K562 (cell line): ENCODE measurements at regions not wholly inside any gene's neighbourhood (a gene's known extent, or its start where the extent isn't known, plus 50 kb on each side); places are given as distances from the start of the nearest gene placed in this dataset.

Experiments used
- ATAC-seq: fragments of 200-7000 bp; cut with Tn5 transposase; 3 replicates; pipeline ENCODE4 v1.9.1; 2020; ENCODE audit warnings: moderate library complexity
- BruUV-seq: library from RNA; stranded (reverse); fragments of 400-500 nt; replicated peaks from 2 replicates; lab custom pipeline; 2021; lab: Mats Ljungman, UMichigan
- CTCF ChIA-PET: fragments of 300-600 bp; formaldehyde crosslinking; extraction: SDS; loops from one replicate; lab custom pipeline; 2021; ENCODE audit warnings: low intra/inter-chr PET ratio; lab: Yijun Ruan, JAX
- POLR2A ChIA-PET: fragments of 300-600, 350-650 bp; sonication (Branson Sonifier 250); formaldehyde crosslinking; extraction: SDS; loops from one replicate; lab custom pipeline; 2021; ENCODE audit warnings: antibody characterized with exemption, inconsistent platforms; lab: Yijun Ruan, JAX
- DNase-seq, 4 experiments: peaks; one replicate each; pipeline versions ENCODE4 v3.0.0 to v3.0.0-alpha.2; 2011 to 2018; ENCODE audit warnings: low spot score in 3 of 4, mixed read lengths in 3 of 4; ENCODE audit errors: extremely low read depth in 1 of 4
- FAIRE-seq: peaks from 2 replicates; lab custom pipeline; 2011; peaks lifted over from hg19 to GRCh38; lab: Jason Lieb, UNC
- H2AFZ ChIP-seq: 2 replicates; pipeline ENCODE4 v1.6.0; 2011; ENCODE audit warnings: low read depth, low read length, control low read depth, inconsistent platforms
- H3K27ac ChIP-seq: fragments of 200-600 bp; 3 replicates; pipeline ENCODE4 v1.8.0; 2011; ENCODE audit warnings: low read depth, mild to moderate bottlenecking, control low read depth, inconsistent platforms, low read length, moderate library complexity, mixed read lengths; ENCODE audit errors: extremely low read depth
- H3K27me3 ChIP-seq, 2 experiments: fragments of 300-600 bp in 1 of 2; 2 replicates in 1 of 2; 3 replicates in 1 of 2; pipeline versions ENCODE4 v1.6.0 to v1.8.0; 2011; ENCODE audit warnings: inconsistent platforms in 2 of 2, low read length in 2 of 2, mild to moderate bottlenecking in 1 of 2, mixed read lengths in 1 of 2, moderate library complexity in 1 of 2; ENCODE audit not compliant: control insufficient read depth in 2 of 2, insufficient read depth in 2 of 2
- H3K36me3 ChIP-seq: fragments of 300-600 bp; 3 replicates; pipeline ENCODE4 v1.8.0; 2011; ENCODE audit warnings: mild to moderate bottlenecking, low read length, inconsistent platforms; ENCODE audit not compliant: control insufficient read depth, insufficient read depth
- H3K4me1 ChIP-seq, 2 experiments: fragments of 200-600 bp in 1 of 2; replicated peaks in 1 of 2; 2 replicates in 1 of 2; 3 replicates in 1 of 2; pipeline versions ENCODE4 v1.5.1 to v1.8.0; 2011; ENCODE audit warnings: inconsistent platforms in 2 of 2, low read length in 2 of 2, mild to moderate bottlenecking in 1 of 2, mixed read lengths in 1 of 2, moderate library complexity in 1 of 2; ENCODE audit not compliant: control insufficient read depth in 2 of 2, insufficient read depth in 2 of 2
- H3K4me2 ChIP-seq: 2 replicates; pipeline ENCODE4 v1.6.1; 2011; ENCODE audit warnings: low read length, control low read depth, inconsistent platforms, mixed read lengths; ENCODE audit not compliant: insufficient read depth
- H3K4me3 ChIP-seq: fragments of 200-600 bp; sonication (generic), shearing (Covaris generic); 2 replicates; pipeline ENCODE4 v1.5.1; 2016; ENCODE audit warnings: control low read depth, inconsistent platforms
- H3K79me2 ChIP-seq: fragments of 200-600 bp; 3 replicates; pipeline ENCODE4 v1.8.0; 2011; ENCODE audit warnings: low read length, inconsistent platforms; ENCODE audit not compliant: control insufficient read depth, insufficient read depth
- H3K9ac ChIP-seq, 2 experiments: 2 replicates each; pipeline versions ENCODE4 v1.6.0 to v1.6.1; 2011; ENCODE audit warnings: low read depth in 2 of 2, low read length in 2 of 2, control low read depth in 1 of 2, inconsistent platforms in 1 of 2, mild to moderate bottlenecking in 1 of 2, mixed read lengths in 1 of 2; ENCODE audit not compliant: insufficient read depth in 1 of 2
- H3K9me1 ChIP-seq: one replicate; pipeline ENCODE4 v1.6.0; 2011; ENCODE audit warnings: inconsistent platforms, mild to moderate bottlenecking, low read length, moderate library complexity; ENCODE audit not compliant: control insufficient read depth, insufficient read depth
- H3K9me3 ChIP-seq: replicated peaks from 2 replicates; pipeline ENCODE4 v1.5.1; 2011; ENCODE audit warnings: low read depth, low read length, inconsistent platforms; ENCODE audit not compliant: control insufficient read depth, insufficient read depth
- H4K20me1 ChIP-seq: replicated peaks from 2 replicates; pipeline ENCODE4 v1.6.1; 2011; ENCODE audit warnings: low read length, inconsistent platforms, mixed read lengths; ENCODE audit not compliant: control insufficient read depth, insufficient read depth
- ELK1 ChIP-seq: sonication (generic); formaldehyde crosslinking; IDR thresholded peaks from 2 replicates; pipeline ENCODE4 v1.8.1; 2022; ENCODE audit warnings: missing genetic modification reagents
- EP400 ChIP-seq: fragments of 450-650 bp; IDR thresholded peaks from 2 replicates; pipeline ENCODE4 v1.6.1; 2017; ENCODE audit warnings: antibody characterized with exemption, mild to moderate bottlenecking, moderate library complexity
- KLF16 ChIP-seq: IDR thresholded peaks from 2 replicates; pipeline ENCODE4 v1.6.1; 2016; ENCODE audit warnings: antibody characterized with exemption
- LCOR ChIP-seq: sonication (generic); formaldehyde crosslinking; IDR thresholded peaks from 2 replicates; pipeline ENCODE4 v1.8.0; 2022; ENCODE audit warnings: mild to moderate bottlenecking, missing genetic modification reagents
- MCM5 ChIP-seq: fragments of 450-650 bp; IDR thresholded peaks from 2 replicates; pipeline ENCODE4 v1.6.1; 2016; ENCODE audit warnings: low read depth
- PBX2 ChIP-seq, 2 experiments: IDR thresholded peaks in 1 of 2; conservative IDR thresholded peaks in 1 of 2; 2 replicates each; pipeline ENCODE4 v1.6.1; 2016; ENCODE audit warnings: low read depth in 2 of 2, mild to moderate bottlenecking in 1 of 2, missing compliant biosample characterization in 1 of 2, missing genetic modification characterization in 1 of 2, moderate library complexity in 1 of 2
- PHTF2 ChIP-seq: fragments of 250-450 bp; sonication (Bioruptor Pico); IDR thresholded peaks from 2 replicates; pipeline ENCODE4 v1.5.0; 2021; ENCODE audit warnings: mild to moderate bottlenecking
- SNIP1 ChIP-seq: fragments of 450-650 bp; IDR thresholded peaks from 2 replicates; pipeline ENCODE4 v1.7.1; 2017; ENCODE audit warnings: low read depth, mild to moderate bottlenecking
- ZBTB12 ChIP-seq: fragments of 250-450 bp; sonication (Bioruptor Pico); IDR thresholded peaks from 2 replicates; pipeline ENCODE4 v1.4.0; 2020
- ZBTB8A ChIP-seq: fragments of 450-650 bp; IDR thresholded peaks from 2 replicates; pipeline ENCODE4 v1.6.1; 2018; ENCODE audit warnings: mild to moderate bottlenecking, moderate library complexity; ENCODE audit not compliant: partially characterized antibody
- ZNF212 ChIP-seq: fragments of 450-650 bp; formaldehyde crosslinking; IDR thresholded peaks from 2 replicates; pipeline ENCODE4 v1.4.0; 2020; ENCODE audit warnings: mild to moderate bottlenecking
- ZNF644 ChIP-seq: fragments of 200-800 bp; sonication (Bioruptor generic); IDR thresholded peaks from 2 replicates; pipeline ENCODE4 v1.6.1; 2016; ENCODE audit warnings: low read depth, missing genetic modification characterization, missing compliant biosample characterization
- ZNF668 ChIP-seq: fragments of 250-450 bp; sonication (Bioruptor Pico); IDR thresholded peaks from 2 replicates; pipeline ENCODE4 v1.8.0; 2022; ENCODE audit warnings: mild to moderate bottlenecking, inconsistent platforms
- ZSCAN29 ChIP-seq: fragments of 450-650 bp; IDR thresholded peaks from 2 replicates; pipeline ENCODE4 v1.6.1; 2017
- WGBS: fragments of 100-300 bp; shearing (Covaris generic); methylation state at CpG from one replicate; pipeline ENCODE4 v1.1.6; 2016; ENCODE audit warnings: low coverage, mixed read lengths; ENCODE audit not compliant: insufficient coverage; ENCODE audit errors: missing lambda C conversion rate; 5-methylcytosine and 5-hydroxymethylcytosine counted together
- in situ Hi-C: fragments of 300-500 bp; cut with MboI; formaldehyde crosslinking; loops from 4 replicates; pipeline ENCODE4 v1.15.0; 2018; ENCODE audit warnings: inconsistent platforms, mixed read lengths
- intact Hi-C: fragments of 100-400 bp; cut with micrococcal nuclease; formaldehyde crosslinking; loops from 2 replicates; pipeline ENCODE4 v1.14.2; 2022

GRCh38 chr15:47949815-47950214 lies 171.0 kb upstream of the SLC24A5 start:
- DNase-seq (no peak), FAIRE-seq (no peak)
- H2AFZ ChIP-seq = no peak overlapping the region
- CTCF ChIA-PET = no interaction called here
- intact Hi-C loops = no loop called here
- no peak overlapping the region for H3K9ac ChIP-seq
- TF ChIP-seq MCM5 (no peak), ZNF668 (CRISPR knock-in tag) (no peak), ZBTB12 (CRISPR knock-in tag) (no peak), ZNF644 (tag) (no peak), ELK1 (no peak), ZNF212 (no peak), SNIP1 (no peak), PHTF2 (CRISPR knock-in tag) (no peak), PBX2 (CRISPR knock-in tag; IDR thresholded peaks at IDR 0.05; ENCODE audit: low read depth) (no peak), PBX2 (tag; conservative IDR thresholded peaks at IDR 0.05; ENCODE audit: low read depth) (no peak), ZBTB8A (no peak), EP400 (no peak), LCOR (no peak), KLF16 (no peak), ZSCAN29 (no peak)
- TF ChIP-seq, all 486 proteins: peak for 0
- Histone ChIP-seq H3K79me2 (no peaks in the 10 kb centered on the region), H3K9me3 (no peaks in the 10 kb centered on the region), H3K36me3 (no peaks in the 10 kb centered on the region), H3K9me1 (no peaks in the 10 kb centered on the region), H3K4me2 (no peak overlapping the region), H3K27ac (no peak overlapping the region), H3K4me1 (no peaks in the 10 kb centered on the region), H3K4me3 (no peak overlapping the region), H3K27me3 (no peaks in the 10 kb centered on the region), H4K20me1 (no peaks in the 10 kb centered on the region)
- in situ Hi-C loops = no loop called here
- no peak for ATAC-seq
- no TSS peak for BruUV-seq
- POLR2A ChIA-PET = interaction anchor here (0.6 kb wide), 1 partner anchor 113 kb away, joined by 3 read pairs; no protein-coding TSS in a partner anchor
- 0% methylated on average over 4 of the region's 4 CpGs for WGBS
